Dermis blood vessel endothelial cell (primary cell): ENCODE measurements at regions not wholly inside any gene's neighbourhood (a gene's known extent, or its start where the extent isn't known, plus 50 kb on each side); places are given as distances from the start of the nearest gene placed in this dataset.
"Not testable (repeated sequence)": the region's sequence is repeated elsewhere in the genome, so short reads cannot be mapped to it uniquely, and the experiment has no call there.

Source experiments
- DNase-seq: peaks from one replicate; pipeline ENCODE4 v3.0.0; 2010

DNA sequence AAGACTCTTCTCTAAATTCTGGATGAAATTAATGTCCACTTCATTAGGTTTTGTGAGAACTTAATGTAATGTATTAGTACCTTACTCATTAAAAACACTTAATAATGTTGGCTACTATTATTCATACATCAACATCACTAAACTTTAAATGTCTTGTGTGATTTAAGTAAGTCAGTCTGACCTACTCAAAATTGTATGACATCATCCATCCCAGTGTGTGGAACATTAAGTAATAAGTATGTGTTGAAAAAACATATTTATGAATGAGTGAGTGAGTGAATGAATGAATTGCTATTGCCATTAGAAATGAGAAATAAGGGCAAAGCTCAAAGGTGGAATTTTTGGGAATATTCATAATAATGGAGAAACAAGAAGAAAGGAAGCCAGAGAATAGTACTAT, 285.8 kb downstream of the HTR1B start:
- no peak for DNase-seq

DNA sequence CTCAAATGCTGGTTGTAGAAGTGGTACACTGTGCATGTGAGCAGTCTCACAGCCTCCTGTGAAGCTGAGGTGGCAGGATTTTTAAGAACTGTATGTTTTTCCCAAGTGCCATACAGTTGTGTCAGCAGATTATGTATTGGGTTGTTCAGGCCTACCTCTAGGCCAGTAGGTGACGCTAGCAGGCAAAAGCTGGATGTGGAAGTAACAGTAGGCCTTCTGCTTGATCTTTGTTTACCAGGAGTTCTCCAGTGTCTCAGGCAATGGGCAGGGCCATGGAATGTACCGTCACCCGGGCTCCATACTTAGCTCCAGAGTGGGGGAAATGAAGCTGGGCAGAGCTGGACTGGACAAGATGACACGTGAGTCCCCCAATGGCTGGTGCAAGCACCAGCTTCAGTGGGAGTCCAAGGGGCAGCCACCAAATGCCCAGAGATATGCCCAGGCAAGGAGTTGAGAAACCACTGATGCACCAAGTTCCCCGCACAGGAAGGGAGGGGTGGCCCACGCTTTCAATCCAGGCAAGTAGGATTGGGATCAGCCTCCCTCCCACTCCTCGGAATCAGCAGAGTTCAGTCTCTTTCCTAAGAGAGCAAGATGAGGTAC, 289.7 kb downstream of the HTR1B start:
- DNase-seq: peak; percentile 21

DNA sequence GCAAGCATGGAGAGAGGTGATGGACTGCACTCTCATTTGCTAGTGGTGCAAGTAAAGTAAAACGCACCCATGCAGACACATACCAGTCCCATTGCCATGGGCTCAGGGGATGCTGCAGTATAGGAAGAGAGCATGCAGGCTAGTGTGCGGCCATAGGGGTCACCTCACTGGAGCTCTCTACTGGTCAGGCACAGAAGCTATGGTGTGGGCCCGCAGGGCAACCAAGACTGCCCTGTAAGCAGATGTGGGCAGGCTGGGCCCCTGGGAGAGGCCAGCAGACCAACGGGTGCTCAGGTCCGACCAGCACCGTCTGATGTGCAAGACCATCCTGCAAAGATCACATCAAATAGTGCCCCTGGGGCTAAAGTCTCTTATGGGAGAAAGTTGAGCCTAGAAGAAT, 290.7 kb downstream of the HTR1B start:
- no peak for DNase-seq

DNA sequence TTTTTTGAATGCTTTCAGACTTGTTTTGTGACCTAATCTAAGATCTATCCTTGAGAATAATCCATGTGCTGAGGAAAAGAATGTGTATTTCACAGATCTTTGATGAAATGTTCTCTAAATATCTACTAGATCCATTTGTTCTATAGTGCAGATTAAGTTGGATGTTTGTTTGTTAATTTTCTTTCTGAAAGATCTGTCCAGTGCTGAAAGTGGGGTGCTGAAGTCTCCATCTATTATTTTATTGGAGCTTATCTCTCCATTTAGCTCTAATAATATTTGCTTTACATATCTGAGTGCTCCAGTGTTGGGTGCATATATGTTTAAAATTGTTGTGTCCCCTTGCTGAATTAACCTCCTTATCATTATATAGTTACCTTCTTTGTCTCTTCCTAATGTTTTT, 303.6 kb downstream of the HTR1B start:
- no peak for DNase-seq

GRCh38 chr6:77151241-77151640, 312.1 kb downstream of the HTR1B start:
- DNase-seq: no peak

DNA sequence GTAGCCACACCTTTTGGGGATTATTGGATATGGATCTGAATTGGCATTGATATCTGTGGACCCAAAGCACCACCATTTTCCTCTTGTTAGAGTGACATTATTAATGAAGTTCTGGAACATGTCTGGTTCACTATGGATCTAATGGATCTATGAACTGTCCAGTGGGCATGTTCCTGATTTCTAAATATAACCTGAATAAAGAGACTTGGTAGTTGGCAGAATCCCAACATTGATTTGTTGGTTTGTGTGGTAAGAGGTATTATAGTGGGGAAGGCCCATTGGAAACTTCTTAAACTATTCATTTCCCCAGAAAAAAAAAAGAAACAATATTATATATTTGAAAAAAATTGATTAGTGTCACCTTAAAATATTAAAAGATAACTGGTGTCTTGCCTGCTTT, 312.6 kb downstream of the HTR1B start:
- no peak for DNase-seq

- DNase-seq: no peak
Measured at GRCh38 chr6:77145244-77145643, 318.0 kb downstream of the HTR1B start.

- no peak for DNase-seq
Measured at GRCh38 chr6:77143659-77144447, 319.4 kb downstream of the HTR1B start.

- no peak for DNase-seq
Measured at GRCh38 chr6:77136086-77136485, 327.2 kb downstream of the HTR1B start.

GRCh38 chr6:77133031-77133430, 330.3 kb downstream of the HTR1B start:
- DNase-seq: no peak

DNA sequence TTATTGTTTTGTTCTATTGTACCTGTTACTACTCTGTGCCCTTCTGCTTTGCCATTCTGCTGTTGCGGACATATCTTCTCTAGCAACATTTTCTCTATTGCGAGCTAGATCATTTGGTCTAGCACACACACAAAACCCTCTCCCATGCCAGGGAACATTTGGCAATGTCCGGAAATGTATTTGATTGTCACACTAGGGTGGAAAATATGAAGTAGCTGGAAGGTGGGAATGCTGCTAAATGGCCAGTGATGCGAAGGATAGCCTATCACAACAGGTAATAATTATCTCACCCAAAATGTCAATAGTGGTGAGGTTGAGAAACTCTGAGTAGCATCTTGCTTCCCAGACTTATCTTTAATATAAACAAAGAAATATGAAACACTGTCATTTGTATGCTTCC, 331.9 kb downstream of the HTR1B start:
- DNase-seq: no peak

DNA sequence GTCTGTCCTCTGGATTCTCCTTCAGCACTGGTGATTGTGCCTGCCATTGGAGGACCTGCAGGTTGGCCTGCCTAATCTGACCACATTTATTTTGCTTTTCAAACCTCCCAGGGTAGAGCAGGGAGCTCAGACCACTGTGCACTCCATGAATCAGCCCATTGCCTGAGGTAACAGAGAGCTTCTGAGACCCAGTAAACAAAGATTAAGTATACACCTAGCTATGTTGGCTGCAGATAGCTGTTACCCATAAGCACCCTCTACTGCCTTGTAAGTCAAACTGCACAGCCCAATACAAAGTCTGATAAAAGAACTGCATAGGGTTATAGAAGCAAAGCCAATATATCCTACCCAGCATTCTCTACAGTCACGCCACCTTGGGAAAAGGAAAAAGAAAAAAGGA, 338.7 kb downstream of the HTR1B start:
- no peak for DNase-seq

GRCh38 chr6:77123527-77123926, 339.8 kb downstream of the HTR1B start:
- DNase-seq: no peak

- DNase-seq: no peak
Measured at GRCh38 chr6:77106992-77107391, 356.3 kb downstream of the HTR1B start.

DNA sequence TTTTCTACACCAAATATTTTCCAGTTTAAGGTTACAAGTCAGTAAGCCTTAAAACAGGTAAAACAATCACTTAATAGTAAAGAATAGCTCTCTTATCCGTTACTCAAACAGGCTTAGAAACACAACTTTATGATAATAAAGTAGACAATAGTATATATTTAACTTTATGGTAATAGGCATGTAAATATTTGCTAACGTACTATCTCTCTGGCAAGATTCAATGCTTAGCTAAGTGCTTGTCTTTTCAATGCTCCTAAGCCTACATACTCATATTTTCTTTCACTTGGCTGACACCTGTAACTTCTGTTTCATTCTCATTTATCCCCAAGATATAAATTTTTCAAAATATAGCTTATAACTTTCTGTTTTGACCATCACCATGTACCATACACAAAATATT, 358.2 kb downstream of the HTR1B start:
- DNase-seq: no peak

GRCh38 chr6:77097940-77098339, 365.4 kb downstream of the HTR1B start:
- no peak for DNase-seq

GRCh38 chr6:77095936-77096627, 367.2 kb downstream of the HTR1B start:
- no peak for DNase-seq

GRCh38 chr6:77094821-77095220, 368.5 kb downstream of the HTR1B start:
- DNase-seq: no peak

GRCh38 chr6:77092971-77093370, 370.3 kb downstream of the HTR1B start:
- no peak for DNase-seq

DNA sequence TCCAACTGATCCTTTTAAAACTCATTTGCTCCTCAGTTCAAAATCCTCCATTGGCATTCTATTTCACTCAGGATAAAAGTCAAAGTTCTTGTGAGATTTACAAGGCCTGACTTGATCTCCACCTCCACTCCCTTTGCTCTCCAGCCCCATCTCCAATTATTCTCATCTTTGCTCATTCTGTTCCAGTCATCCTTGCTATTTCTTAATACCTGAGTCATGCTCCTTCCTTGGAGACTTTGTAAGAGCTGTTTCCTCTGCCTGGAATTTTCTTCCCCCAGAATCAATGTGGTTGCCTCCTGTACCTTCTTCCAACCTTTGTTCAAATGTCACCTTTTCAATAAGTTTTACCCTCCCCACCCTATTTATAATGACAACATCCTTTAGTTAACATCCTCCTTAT, 373.5 kb downstream of the HTR1B start:
- DNase-seq: no peak

DNA sequence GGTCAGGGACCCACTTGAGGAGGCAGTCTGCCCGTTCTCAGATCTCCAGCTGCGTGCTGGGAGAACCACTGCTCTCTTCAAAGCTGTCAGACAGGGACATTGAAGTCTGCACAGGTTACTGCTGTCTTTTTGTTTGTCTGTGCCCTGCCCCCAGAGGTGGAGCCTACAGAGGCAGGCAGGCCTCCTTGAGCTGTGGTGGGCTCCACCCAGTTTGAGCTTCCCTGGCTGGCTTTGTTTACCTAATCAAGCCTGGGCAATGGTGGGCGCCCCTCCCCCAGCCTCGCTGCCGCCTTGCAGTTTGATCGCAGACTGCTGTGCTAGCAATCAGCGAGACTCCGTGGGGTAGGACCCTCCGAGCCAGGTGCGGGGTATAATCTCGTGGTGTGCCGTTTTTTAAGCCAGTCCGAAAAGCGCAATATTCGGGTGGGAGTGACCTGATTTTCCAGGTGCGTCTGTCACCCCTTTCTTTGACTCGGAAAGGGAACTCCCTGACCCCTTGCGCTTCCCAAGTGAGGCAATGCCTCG, 375.4 kb downstream of the HTR1B start:
- not testable (repeated sequence) for DNase-seq

- no peak for DNase-seq
Measured at GRCh38 chr6:77074037-77074713, 389.1 kb downstream of the HTR1B start.

- DNase-seq: no peak
Measured at GRCh38 chr6:77073410-77073760, 389.9 kb downstream of the HTR1B start.
